ENCODE measurements at regions not wholly inside any gene's neighbourhood (a gene's known extent, or its start where the extent isn't known, plus 50 kb on each side); places are given as distances from the start of the nearest gene placed in this dataset.

DNA sequence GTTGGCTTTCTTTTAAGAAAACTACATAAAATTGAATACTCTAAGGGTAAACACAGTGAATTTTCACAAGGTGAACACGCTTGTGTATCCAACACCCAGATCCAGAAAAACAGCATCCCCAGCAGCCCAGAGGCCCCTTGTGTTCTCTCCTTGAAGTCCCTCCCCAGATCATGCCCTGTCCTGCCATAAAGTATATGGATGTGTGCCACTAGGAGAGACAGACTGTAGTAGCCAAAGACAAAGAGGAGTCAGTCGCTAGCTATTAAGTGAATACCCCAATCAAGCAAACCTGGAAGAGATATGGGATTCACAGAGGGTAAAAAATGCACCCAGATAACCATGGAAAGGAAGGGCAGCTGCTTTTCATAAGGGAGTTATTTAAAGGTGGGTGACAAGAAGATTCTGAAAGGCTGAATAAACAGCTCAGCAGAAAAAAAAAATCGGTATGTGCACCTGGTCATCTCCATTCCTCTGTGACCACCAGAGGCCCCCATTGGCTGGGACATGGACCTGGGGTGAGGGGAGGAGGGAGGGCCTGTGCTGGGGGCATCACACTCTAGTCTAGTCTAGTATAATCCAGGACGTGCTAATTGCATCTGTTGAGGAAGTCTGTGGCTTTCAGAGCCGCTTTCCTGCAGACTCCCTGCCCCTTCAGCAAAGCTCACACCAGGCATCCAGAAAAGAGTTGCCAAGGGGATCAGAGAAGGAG is 167.3 kb upstream of the NDN start:
- TF ChIP-seq, protein P1, sequence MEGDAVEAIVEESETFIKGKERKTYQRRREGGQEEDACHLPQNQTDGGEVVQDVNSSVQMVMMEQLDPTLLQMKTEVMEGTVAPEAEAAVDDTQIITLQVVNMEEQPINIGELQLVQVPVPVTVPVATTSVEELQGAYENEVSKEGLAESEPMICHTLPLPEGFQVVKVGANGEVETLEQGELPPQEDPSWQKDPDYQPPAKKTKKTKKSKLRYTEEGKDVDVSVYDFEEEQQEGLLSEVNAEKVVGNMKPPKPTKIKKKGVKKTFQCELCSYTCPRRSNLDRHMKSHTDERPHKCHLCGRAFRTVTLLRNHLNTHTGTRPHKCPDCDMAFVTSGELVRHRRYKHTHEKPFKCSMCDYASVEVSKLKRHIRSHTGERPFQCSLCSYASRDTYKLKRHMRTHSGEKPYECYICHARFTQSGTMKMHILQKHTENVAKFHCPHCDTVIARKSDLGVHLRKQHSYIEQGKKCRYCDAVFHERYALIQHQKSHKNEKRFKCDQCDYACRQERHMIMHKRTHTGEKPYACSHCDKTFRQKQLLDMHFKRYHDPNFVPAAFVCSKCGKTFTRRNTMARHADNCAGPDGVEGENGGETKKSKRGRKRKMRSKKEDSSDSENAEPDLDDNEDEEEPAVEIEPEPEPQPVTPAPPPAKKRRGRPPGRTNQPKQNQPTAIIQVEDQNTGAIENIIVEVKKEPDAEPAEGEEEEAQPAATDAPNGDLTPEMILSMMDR (IDR thresholded peaks at IDR 0.05): no peak
- no peak for TF ChIP-seq POLR2A (IDR thresholded peaks at IDR 0.05)
